Tibial artery (tissue), 4 donors: ENCODE measurements at regions not wholly inside any gene's neighbourhood (a gene's known extent, or its start where the extent isn't known, plus 50 kb on each side); places are given as distances from the start of the nearest gene placed in this dataset.

Source experiments
- DNase-seq, 2 donors: peaks; one replicate each; pipeline ENCODE4 v3.0.0-alpha.2; 2019
- H3K27ac ChIP-seq, 2 donors: fragments of 200-600 bp; sonication (generic) in 1 of 2; 1 replicate in 1 of 2; 2 replicates in 1 of 2; pipeline ENCODE4 v1.5.1; 2018 to 2019; ENCODE audit warnings: mild to moderate bottlenecking in 1 of 2
- H3K27me3 ChIP-seq, 2 donors: fragments of 200-600 bp; sonication (generic) in 1 of 2; one replicate each; pipeline versions ENCODE4 v1.5.1 to v1.6.0; 2016 to 2019
- H3K36me3 ChIP-seq, 3 donors: fragments of 200-600 bp; sonication (generic) in 2 of 3; one replicate each; pipeline ENCODE4 v1.5.1; 2016 to 2019; ENCODE audit warnings: mild to moderate bottlenecking in 2 of 3
- H3K4me1 ChIP-seq, 4 donors: fragments of 200-600 bp; sonication (generic) in 2 of 4; 1 replicate in 3 of 4; 2 replicates in 1 of 4; pipeline ENCODE4 v1.5.1; 2016 to 2019
- H3K4me3 ChIP-seq, 2 donors: fragments of 200-600 bp; sonication (generic) in 1 of 2; 1 replicate in 1 of 2; 2 replicates in 1 of 2; pipeline ENCODE4 v1.5.1; 2018 to 2019; ENCODE audit warnings: mild to moderate bottlenecking in 2 of 2
- H3K9me3 ChIP-seq, 3 donors: fragments of 200-600 bp; sonication (generic) in 1 of 3; one replicate each; pipeline ENCODE4 v1.5.1; 2016 to 2019
- intact Hi-C: fragments of 100-400 bp; cut with DNase I; formaldehyde crosslinking; loops from one replicate; pipeline ENCODE4 v1.15.0; 2023; ENCODE audit warnings: low total_unique reads
- TF ChIP-seq, protein P1 (sequence below), 2 experiments: fragments of 200-600 bp in 1 of 2; fragments of 450-650 bp in 1 of 2; IDR thresholded peaks; one replicate each; pipeline ENCODE4 v1.5.1; 2017 to 2019; ENCODE audit warnings: antibody characterized with exemption in 2 of 2, mild to moderate bottlenecking in 1 of 2, moderate library complexity in 1 of 2

DNA sequence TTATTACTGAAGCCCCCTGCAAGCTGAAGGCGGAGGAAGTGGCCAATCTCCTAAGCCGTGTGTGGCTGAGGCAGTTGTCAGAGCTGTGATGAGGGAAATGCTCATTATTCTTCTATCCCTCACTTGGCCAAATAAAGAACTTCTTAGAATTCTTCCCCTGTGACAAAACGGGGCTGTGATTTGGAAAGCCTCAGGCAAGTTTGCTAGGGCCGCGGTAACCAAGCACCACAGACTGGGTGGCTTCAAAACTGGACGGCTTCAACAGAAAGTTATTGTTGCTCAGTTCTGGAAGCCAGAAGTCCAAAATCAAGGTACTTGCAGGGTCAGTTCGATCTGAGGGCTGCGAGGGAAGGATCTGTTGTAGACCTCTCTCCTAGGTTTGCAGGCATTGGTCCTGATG is 72.3 kb upstream of the STEAP1B start:
- TF ChIP-seq, protein P1, sequence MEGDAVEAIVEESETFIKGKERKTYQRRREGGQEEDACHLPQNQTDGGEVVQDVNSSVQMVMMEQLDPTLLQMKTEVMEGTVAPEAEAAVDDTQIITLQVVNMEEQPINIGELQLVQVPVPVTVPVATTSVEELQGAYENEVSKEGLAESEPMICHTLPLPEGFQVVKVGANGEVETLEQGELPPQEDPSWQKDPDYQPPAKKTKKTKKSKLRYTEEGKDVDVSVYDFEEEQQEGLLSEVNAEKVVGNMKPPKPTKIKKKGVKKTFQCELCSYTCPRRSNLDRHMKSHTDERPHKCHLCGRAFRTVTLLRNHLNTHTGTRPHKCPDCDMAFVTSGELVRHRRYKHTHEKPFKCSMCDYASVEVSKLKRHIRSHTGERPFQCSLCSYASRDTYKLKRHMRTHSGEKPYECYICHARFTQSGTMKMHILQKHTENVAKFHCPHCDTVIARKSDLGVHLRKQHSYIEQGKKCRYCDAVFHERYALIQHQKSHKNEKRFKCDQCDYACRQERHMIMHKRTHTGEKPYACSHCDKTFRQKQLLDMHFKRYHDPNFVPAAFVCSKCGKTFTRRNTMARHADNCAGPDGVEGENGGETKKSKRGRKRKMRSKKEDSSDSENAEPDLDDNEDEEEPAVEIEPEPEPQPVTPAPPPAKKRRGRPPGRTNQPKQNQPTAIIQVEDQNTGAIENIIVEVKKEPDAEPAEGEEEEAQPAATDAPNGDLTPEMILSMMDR (IDR thresholded peaks at IDR 0.05) = no peak
- no peaks in the 10 kb centered on the region for H3K36me3 ChIP-seq
- no peak for DNase-seq
- H3K27ac ChIP-seq = no peak overlapping the region
- no peaks in the 10 kb centered on the region for H3K27me3 ChIP-seq
- intact Hi-C loops = no loop called here
- H3K4me1 ChIP-seq = peaks cover 0 to 49% (median 25%) of the 10 kb centered on the region in 4 donors
- no peak overlapping the region for H3K4me3 ChIP-seq
- H3K9me3 ChIP-seq = no peaks in the 10 kb centered on the region

DNA sequence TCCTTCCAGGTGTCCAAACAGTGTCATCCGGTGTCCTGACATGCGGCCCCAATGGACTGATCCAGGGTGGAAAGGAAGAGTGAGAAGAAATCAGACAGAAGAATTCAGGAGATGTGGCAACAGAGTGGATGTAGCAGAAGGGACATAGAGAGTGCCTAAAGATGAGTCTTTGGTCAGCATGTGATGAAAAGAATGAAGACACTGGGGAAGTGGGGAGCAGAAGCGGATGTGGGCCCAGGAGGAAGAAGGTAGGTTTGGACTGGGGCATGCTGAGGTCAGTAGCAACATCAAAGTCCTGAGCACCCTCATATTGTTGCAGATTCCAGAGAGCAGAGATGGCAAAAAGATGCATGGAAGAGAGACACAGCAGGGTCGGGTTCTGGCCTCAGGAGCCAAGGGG is 71.8 kb upstream of the STEAP1B start:
- TF ChIP-seq, protein P1 (IDR thresholded peaks at IDR 0.05) = no peak
- peaks cover 0 to 43% (median 20%) of the 10 kb centered on the region in 4 donors for H3K4me1 ChIP-seq
- DNase-seq = no peak
- no peak overlapping the region for H3K4me3 ChIP-seq
- H3K27ac ChIP-seq = no peak overlapping the region
- no peaks in the 10 kb centered on the region for H3K36me3 ChIP-seq
- intact Hi-C loops = no loop called here
- H3K9me3 ChIP-seq = no peaks in the 10 kb centered on the region
- H3K27me3 ChIP-seq = no peaks in the 10 kb centered on the region

DNA sequence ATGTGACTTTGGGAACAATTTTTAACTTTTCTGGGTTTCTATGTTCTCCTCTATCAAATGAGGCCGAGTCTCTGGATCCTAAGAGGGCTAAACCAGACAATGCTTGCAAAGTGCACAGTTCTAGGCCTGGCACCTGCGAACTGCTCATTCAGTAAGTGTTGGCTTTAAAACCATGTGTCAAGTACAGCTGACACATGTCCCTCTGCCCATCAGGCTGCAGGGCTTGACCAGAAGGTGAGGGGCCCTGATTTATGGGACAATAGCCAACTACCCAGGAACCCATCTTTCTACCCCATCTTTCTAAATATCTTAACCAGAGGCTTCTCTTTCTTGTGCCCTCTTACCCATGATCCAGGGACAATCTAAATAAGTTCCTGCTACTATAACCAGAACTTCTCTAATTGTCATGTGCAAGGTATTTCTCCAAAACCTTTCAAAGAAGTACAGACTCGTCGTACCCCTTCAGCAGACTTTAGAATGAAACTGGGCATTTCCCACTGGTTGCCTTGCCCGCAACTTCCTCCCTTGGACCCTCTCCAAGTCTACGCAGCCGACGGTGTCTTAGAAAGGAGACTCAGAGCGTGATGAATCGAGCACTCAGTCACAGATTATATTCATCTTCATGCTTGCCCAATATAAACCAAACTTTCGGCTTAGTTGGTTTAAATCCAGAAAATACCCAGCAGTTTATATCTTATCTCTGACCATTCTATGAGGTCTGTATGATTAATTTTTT is 69.8 kb upstream of the STEAP1B start:
- Histone ChIP-seq H3K4me3 (no peak overlapping the region), H3K27me3 (no peaks in the 10 kb centered on the region), H3K4me1 (peaks cover 0 to 39% (median 20%) of the 10 kb centered on the region in 4 donors), H3K9me3 (no peaks in the 10 kb centered on the region), H3K27ac (no peak overlapping the region), H3K36me3 (no peaks in the 10 kb centered on the region)
- intact Hi-C loops = no loop called here
- no peak for DNase-seq
- TF ChIP-seq, protein P1 (IDR thresholded peaks at IDR 0.05) = no peak

DNA sequence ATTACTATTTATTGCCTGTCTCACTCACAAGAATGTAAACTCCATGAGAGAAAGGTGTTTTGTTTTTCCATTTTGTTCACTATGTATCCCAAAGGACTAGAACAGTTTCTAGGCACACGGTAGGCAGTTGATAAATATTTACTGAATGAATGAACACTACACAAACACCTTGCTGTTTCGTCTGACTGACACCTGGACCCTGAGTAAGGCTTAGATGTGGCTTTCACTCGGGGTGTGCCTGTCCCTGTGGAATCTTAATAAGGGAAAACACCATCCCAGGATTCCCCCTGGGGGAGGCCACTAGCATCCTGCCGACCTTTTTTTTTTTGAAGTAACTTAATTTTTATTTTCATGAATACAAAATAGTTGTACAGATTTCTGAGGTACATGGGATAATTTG is 66.6 kb upstream of the STEAP1B start:
- no peak for DNase-seq
- Histone ChIP-seq H3K9me3 (no peaks in the 10 kb centered on the region), H3K4me1 (peaks cover 0 to 35% (median 31%) of the 10 kb centered on the region in 4 donors), H3K27me3 (no peaks in the 10 kb centered on the region), H3K4me3 (no peak overlapping the region), H3K27ac (no peak overlapping the region), H3K36me3 (no peaks in the 10 kb centered on the region)
- intact Hi-C loops = no loop called here
- TF ChIP-seq, protein P1 (IDR thresholded peaks at IDR 0.05) = no peak

DNA sequence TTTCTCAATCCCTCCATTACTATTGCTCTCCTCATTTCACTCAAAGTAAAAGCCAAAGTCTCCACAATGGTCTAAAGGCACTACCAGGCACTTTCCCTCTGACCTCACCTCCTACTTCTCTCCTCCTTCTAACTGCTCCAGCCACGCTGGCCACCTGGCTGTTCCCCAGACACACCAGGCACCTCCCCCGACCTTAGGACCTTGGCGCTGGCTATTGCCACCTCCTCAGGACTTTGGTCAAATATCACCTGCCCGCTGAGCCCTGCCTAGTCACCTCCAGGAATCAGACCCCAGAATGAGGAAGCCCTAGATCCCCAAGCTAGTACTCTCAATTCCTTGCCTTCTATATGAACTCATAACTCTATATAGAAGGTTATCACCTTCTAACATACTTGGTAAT is 66.2 kb upstream of the STEAP1B start:
- Histone ChIP-seq H3K9me3 (no peaks in the 10 kb centered on the region), H3K27me3 (no peaks in the 10 kb centered on the region), H3K4me1 (peaks cover 0 to 40% (median 33%) of the 10 kb centered on the region in 4 donors), H3K4me3 (no peak overlapping the region), H3K27ac (no peak overlapping the region), H3K36me3 (no peaks in the 10 kb centered on the region)
- intact Hi-C loops = no loop called here
- no peak for DNase-seq
- TF ChIP-seq, protein P1 (IDR thresholded peaks at IDR 0.05) = no peak
